ENCODE measurements at regions not wholly inside any gene's neighbourhood (a gene's known extent, or its start where the extent isn't known, plus 50 kb on each side); places are given as distances from the start of the nearest gene placed in this dataset.
A peak's percentile ranks its signal among the peaks of the same experiment; 100 is the strongest.

GRCh38 chr22:27192135-27192829, 534.9 kb downstream of the MIAT start:
- no peak for DNase-seq

GRCh38 chr22:27193215-27193614, 535.8 kb downstream of the MIAT start:
- DNase-seq, result no peak

- DNase-seq, result no peak
These were observed 536.2 kb downstream of the MIAT start for GRCh38 chr22:27193636-27194035.

GRCh38 chr22:27194096-27194748, 536.8 kb downstream of the MIAT start:
- DNase-seq, result no peak

- peak; percentile 78 for DNase-seq
These were observed 537.7 kb downstream of the MIAT start for GRCh38 chr22:27195094-27195493.

GRCh38 chr22:27195494-27195893, 538.1 kb downstream of the MIAT start:
- no peak for DNase-seq

GRCh38 chr22:27196606-27197005, 539.2 kb downstream of the MIAT start:
- peak; percentile 80 for DNase-seq

- peak; percentile 61 for DNase-seq
These were observed 539.7 kb downstream of the MIAT start for GRCh38 chr22:27197052-27197451.

- no peak for DNase-seq
These were observed 540.2 kb downstream of the MIAT start for GRCh38 chr22:27197618-27198017.

- DNase-seq, result no peak
These were observed 541.2 kb downstream of the MIAT start for GRCh38 chr22:27198518-27199035.

- DNase-seq, result no peak
These were observed 542.0 kb downstream of the MIAT start for GRCh38 chr22:27199354-27199753.

GRCh38 chr22:27201276-27201675, 543.9 kb downstream of the MIAT start:
- no peak for DNase-seq

- DNase-seq, result no peak
These were observed 544.4 kb downstream of the MIAT start for GRCh38 chr22:27201741-27202140.

GRCh38 chr22:27203276-27203660, 545.9 kb downstream of the MIAT start:
- DNase-seq, result no peak

GRCh38 chr22:27204280-27204679, 546.9 kb downstream of the MIAT start:
- DNase-seq, result no peak

GRCh38 chr22:27204817-27205216, 547.4 kb downstream of the MIAT start:
- no peak for DNase-seq

- no peak for DNase-seq
These were observed 548.3 kb downstream of the MIAT start for GRCh38 chr22:27205492-27206373.

GRCh38 chr22:27206374-27207133, 549.2 kb downstream of the MIAT start:
- DNase-seq, result no peak

- no peak for DNase-seq
These were observed 549.9 kb downstream of the MIAT start for GRCh38 chr22:27207266-27207665.

GRCh38 chr22:27207907-27208306, 550.5 kb downstream of the MIAT start:
- DNase-seq, result no peak

- DNase-seq, result no peak
These were observed 552.8 kb downstream of the MIAT start for GRCh38 chr22:27210111-27210730.

GRCh38 chr22:27212102-27212501, 554.7 kb downstream of the MIAT start:
- no peak for DNase-seq

Data from femur (tissue), 1 donor.